Peyer's patch (tissue), 4 donors: ENCODE measurements at regions not wholly inside any gene's neighbourhood (a gene's known extent, or its start where the extent isn't known, plus 50 kb on each side); places are given as distances from the start of the nearest gene placed in this dataset.

Experiments
- DNase-seq, 3 donors: peaks; one replicate each; pipeline ENCODE4 v3.0.0-alpha.2; 2017 to 2019
- H3K27ac ChIP-seq, 4 donors: fragments of 200-600 bp; sonication (generic); one replicate each; pipeline ENCODE4 v1.5.1; 2016 to 2019
- H3K27me3 ChIP-seq, 2 donors: fragments of 200-600 bp; sonication (generic); one replicate each; pipeline ENCODE4 v1.5.1; 2019
- H3K36me3 ChIP-seq, 3 donors: fragments of 200-600 bp; sonication (generic); one replicate each; pipeline ENCODE4 v1.5.1; 2016 to 2019
- H3K4me1 ChIP-seq, 4 donors: fragments of 200-600 bp; sonication (generic); one replicate each; pipeline ENCODE4 v1.5.1; 2016 to 2019
- H3K4me3 ChIP-seq, 4 donors: fragments of 200-600 bp; sonication (generic); 1 replicate in 3 of 4; 2 replicates in 1 of 4; pipeline ENCODE4 v1.5.1; 2016 to 2019; ENCODE audit warnings: mild to moderate bottlenecking in 1 of 4
- H3K9me3 ChIP-seq, 4 donors: fragments of 200-600 bp; sonication (generic); one replicate each; pipeline ENCODE4 v1.5.1; 2016 to 2019; ENCODE audit warnings: mild to moderate bottlenecking in 1 of 4
- CTCF ChIP-seq, 6 experiments: fragments of 450-650 bp in 4 of 6; fragments of 200-600 bp in 2 of 6; sonication (generic) in 1 of 6; IDR thresholded peaks; one replicate each; pipeline ENCODE4 v1.5.1; 2017 to 2019; ENCODE audit warnings: antibody characterized with exemption in 6 of 6, mild to moderate bottlenecking in 3 of 6, moderate library complexity in 1 of 6
- POLR2A ChIP-seq, 2 donors: fragments of 450-650 bp; IDR thresholded peaks; one replicate each; pipeline ENCODE4 v1.5.1; 2017; ENCODE audit warnings: antibody characterized with exemption in 2 of 2, mild to moderate bottlenecking in 2 of 2, moderate library complexity in 2 of 2

GRCh38 chr16:54414671-54415070, 128.1 kb upstream of the IRX3 start:
- H3K9me3 ChIP-seq, result no peaks in the 10 kb centered on the region
- DNase-seq, result no peak
- H3K4me1 ChIP-seq, result no peaks in the 10 kb centered on the region
- no peak overlapping the region for H3K4me3 ChIP-seq
- no peak overlapping the region for H3K27ac ChIP-seq
- H3K27me3 ChIP-seq, result no peaks in the 10 kb centered on the region
- no peaks in the 10 kb centered on the region for H3K36me3 ChIP-seq
- no peak for TF ChIP-seq CTCF (IDR thresholded peaks at IDR 0.05)
- TF ChIP-seq POLR2A (IDR thresholded peaks at IDR 0.05), result no peak

- no peaks in the 10 kb centered on the region for H3K4me1 ChIP-seq
- no peaks in the 10 kb centered on the region for H3K36me3 ChIP-seq
- no peaks in the 10 kb centered on the region for H3K27me3 ChIP-seq
- H3K4me3 ChIP-seq, result no peak overlapping the region
- H3K9me3 ChIP-seq, result no peaks in the 10 kb centered on the region
- H3K27ac ChIP-seq, result no peak overlapping the region
- no peak for DNase-seq
- TF ChIP-seq POLR2A (IDR thresholded peaks at IDR 0.05), result no peak
- TF ChIP-seq CTCF (IDR thresholded peaks at IDR 0.05), result no peak
Measured at GRCh38 chr16:54412777-54413455, 126.3 kb upstream of the IRX3 start.

- Histone ChIP-seq H3K4me1 (no peaks in the 10 kb centered on the region), H3K4me3 (no peak overlapping the region), H3K27me3 (no peaks in the 10 kb centered on the region), H3K36me3 (no peaks in the 10 kb centered on the region), H3K9me3 (no peaks in the 10 kb centered on the region), H3K27ac (no peak overlapping the region)
- TF ChIP-seq POLR2A (IDR thresholded peaks at IDR 0.05), result no peak
- TF ChIP-seq CTCF (IDR thresholded peaks at IDR 0.05), result no peak
- no peak for DNase-seq
Measured at GRCh38 chr16:54412037-54412436, 125.5 kb upstream of the IRX3 start.

GRCh38 chr16:54411544-54411943, 125.0 kb upstream of the IRX3 start:
- DNase-seq, result no peak
- Histone ChIP-seq H3K4me3 (no peak overlapping the region), H3K4me1 (no peaks in the 10 kb centered on the region), H3K27ac (no peak overlapping the region), H3K9me3 (no peaks in the 10 kb centered on the region), H3K36me3 (no peaks in the 10 kb centered on the region), H3K27me3 (no peaks in the 10 kb centered on the region)
- TF ChIP-seq POLR2A (IDR thresholded peaks at IDR 0.05), result no peak
- TF ChIP-seq CTCF (IDR thresholded peaks at IDR 0.05), result no peak

DNA sequence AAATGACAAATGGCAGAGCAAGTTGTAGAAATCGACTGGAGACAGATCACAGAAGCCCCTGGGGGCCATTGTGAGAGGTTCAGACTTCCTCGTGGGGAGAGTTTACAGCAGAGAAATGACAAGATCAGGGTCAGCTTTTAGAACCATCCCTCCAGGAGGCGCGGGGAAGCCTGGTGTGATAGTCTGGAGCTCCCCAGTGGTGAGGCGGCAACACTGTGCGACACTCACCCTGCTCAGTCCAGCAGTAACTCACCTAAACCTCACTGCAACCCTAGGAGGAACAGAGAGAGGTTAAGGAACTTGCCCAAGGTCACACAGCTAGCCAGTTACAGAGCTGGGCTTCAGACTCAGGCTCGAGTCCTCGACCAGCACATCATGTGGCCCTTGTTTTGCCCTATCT, 123.4 kb upstream of the IRX3 start:
- H3K4me1 ChIP-seq, result no peaks in the 10 kb centered on the region
- TF ChIP-seq CTCF (IDR thresholded peaks at IDR 0.05) (no peak), POLR2A (IDR thresholded peaks at IDR 0.05) (no peak)
- no peak for DNase-seq

DNA sequence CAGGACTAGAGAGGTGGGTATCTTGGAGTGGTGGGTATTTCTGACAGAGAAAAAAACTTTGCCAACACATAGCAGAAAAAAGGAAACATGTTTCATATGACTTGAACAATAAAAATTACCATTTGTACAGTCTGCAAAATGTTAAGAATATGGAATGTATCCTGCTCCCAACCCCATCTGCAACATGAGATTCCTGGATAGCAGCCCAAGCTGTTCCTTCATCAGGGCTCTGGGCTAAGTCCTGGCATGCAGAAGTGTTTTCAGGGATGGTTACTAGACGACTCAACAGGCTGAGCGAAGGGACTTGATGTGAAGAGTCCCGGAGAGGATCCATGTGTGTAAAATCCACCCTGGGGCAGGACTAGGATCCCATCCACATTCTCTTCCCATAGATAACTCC, 121.0 kb upstream of the IRX3 start:
- Histone ChIP-seq H3K27me3 (no peaks in the 10 kb centered on the region), H3K9me3 (no peaks in the 10 kb centered on the region), H3K4me1 (no peaks in the 10 kb centered on the region), H3K4me3 (no peak overlapping the region), H3K36me3 (no peaks in the 10 kb centered on the region), H3K27ac (no peak overlapping the region)
- DNase-seq, result no peak
- TF ChIP-seq POLR2A (IDR thresholded peaks at IDR 0.05) (no peak), CTCF (IDR thresholded peaks at IDR 0.05) (no peak)

More for the DNA sequence above, 123.4 kb upstream of the IRX3 start:
- Histone ChIP-seq H3K27me3 (no peaks in the 10 kb centered on the region), H3K36me3 (no peaks in the 10 kb centered on the region), H3K9me3 (no peaks in the 10 kb centered on the region), H3K4me3 (no peak overlapping the region), H3K27ac (no peak overlapping the region)
